Memory B cell (primary cell): ENCODE measurements at regions not wholly inside any gene's neighbourhood (a gene's known extent, or its start where the extent isn't known, plus 50 kb on each side); places are given as distances from the start of the nearest gene placed in this dataset.
"Not testable (repeated sequence)": the region's sequence is repeated elsewhere in the genome, so short reads cannot be mapped to it uniquely, and the experiment has no call there.

ENCODE experiments used
- ATAC-seq: fragments of 150-1000 bp; cut with Tn5 transposase; 2 replicates; pipeline ENCODE4 v1.10.0; 2021; ENCODE audit warnings: low read depth, mild to moderate bottlenecking, moderate library complexity
- DNase-seq, 2 donors: peaks; one replicate each; pipeline ENCODE4 v3.0.0; 2022; ENCODE audit warnings: low spot score in 2 of 2
- H3K27ac Mint-ChIP-seq: one replicate; pipeline ENCODE4 v1.8.0; 2022; ENCODE audit warnings: mild to moderate bottlenecking, moderate library complexity, mixed read lengths
- H3K27me3 Mint-ChIP-seq: one replicate; pipeline ENCODE4 v1.8.0; 2022; ENCODE audit warnings: mixed read lengths
- H3K36me3 Mint-ChIP-seq: one replicate; pipeline ENCODE4 v1.8.0; 2022; ENCODE audit warnings: mild to moderate bottlenecking, mixed read lengths
- H3K4me1 Mint-ChIP-seq: one replicate; pipeline ENCODE4 v1.8.0; 2022; ENCODE audit warnings: mixed read lengths
- H3K4me3 Mint-ChIP-seq: one replicate; pipeline ENCODE4 v1.8.0; 2022; ENCODE audit warnings: mild to moderate bottlenecking, moderate library complexity, mixed read lengths
- H3K9me3 Mint-ChIP-seq: one replicate; pipeline ENCODE4 v1.8.0; 2022; ENCODE audit warnings: mixed read lengths

DNA sequence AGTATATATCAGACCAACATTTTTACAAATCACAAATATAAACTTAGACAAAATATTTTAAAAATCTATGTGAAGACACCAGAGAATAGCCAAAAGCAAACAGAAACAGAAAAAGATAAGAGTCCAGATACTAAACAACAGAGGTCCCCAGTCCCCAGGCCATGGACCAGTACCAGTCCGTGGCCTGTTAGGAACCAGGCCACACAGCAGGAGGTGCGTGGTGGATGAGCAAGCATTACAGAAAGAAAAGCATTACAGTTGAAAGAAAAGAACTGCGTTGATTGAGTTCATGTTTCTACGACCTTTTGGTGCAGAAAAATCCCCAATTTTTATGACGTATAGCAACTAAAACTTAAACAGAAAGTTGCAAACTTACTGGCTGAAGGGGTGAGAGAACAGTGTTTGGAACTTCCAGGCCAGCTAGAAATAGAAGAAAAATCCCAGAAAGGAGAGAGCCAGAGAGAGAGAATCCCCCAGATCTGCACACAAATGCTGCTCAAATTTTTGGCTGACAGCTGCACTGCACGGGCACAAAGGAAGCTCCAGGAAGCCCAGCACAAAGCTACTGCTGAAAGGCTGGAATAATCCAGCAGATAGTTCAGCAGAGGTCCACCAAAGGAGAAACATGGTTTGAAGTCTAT, 159.6 kb upstream of the C14orf180 start:
- H3K27ac Mint-ChIP-seq: no peak overlapping the region
- no peaks in the 10 kb centered on the region for H3K9me3 Mint-ChIP-seq
- H3K4me1 Mint-ChIP-seq: peaks cover 6% of the 10 kb centered on the region
- H3K4me3 Mint-ChIP-seq: no peak overlapping the region
- ATAC-seq (peak; percentile 29), DNase-seq (no peak)
- peaks cover 2% of the 10 kb centered on the region for H3K36me3 Mint-ChIP-seq
- H3K27me3 Mint-ChIP-seq: peaks cover 7% of the 10 kb centered on the region

DNA sequence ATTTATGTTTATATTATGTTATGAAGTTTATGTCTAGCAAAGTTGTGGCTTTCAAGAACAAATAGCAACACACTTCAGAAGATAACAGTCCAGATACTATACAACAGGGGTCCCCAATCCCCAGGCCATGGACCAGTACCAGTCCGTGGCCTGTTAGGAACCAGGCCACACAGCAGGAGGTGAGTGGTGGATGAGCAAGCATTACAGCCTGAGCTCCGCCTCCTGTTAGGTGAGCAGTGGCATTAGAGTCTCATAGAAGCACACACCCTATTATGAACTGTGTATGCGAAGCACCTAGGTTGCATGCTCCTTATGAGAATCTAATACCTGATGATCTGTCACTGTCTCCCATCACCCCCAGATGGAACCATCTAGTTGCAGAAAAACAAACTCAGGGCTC, 159.0 kb upstream of the C14orf180 start:
- not testable (repeated sequence) for DNase-seq, H3K27me3 Mint-ChIP-seq, H3K4me1 Mint-ChIP-seq, H3K4me3 Mint-ChIP-seq, ATAC-seq, H3K9me3 Mint-ChIP-seq, H3K36me3 Mint-ChIP-seq, H3K27ac Mint-ChIP-seq

DNA sequence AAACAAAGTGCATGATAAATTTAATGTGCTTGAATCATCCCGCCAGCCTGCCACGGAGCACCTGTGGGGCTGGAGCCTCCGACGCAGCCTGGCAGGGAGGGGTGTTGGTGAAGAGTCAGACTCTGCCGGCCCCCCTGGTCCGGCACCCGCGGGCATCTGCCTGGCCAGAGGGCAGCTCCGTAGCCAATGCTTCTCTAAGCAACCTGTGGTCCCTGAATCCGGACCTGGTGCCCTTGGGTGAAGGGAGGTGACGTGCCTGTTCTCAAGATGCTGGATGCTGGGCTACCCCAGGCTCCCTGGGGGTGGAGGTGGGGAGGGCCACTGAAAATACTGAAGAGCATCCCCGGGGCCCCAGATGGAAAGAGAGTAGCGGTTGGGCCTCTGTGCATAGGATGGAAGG, 158.6 kb upstream of the C14orf180 start:
- Mint-ChIP-seq H3K27me3 (peaks cover 10% of the 10 kb centered on the region), H3K4me3 (no peak overlapping the region), H3K4me1 (peaks cover 6% of the 10 kb centered on the region), H3K27ac (no peak overlapping the region), H3K9me3 (no peaks in the 10 kb centered on the region), H3K36me3 (peaks cover 2% of the 10 kb centered on the region)
- ATAC-seq: no peak
- no peak for DNase-seq

DNA sequence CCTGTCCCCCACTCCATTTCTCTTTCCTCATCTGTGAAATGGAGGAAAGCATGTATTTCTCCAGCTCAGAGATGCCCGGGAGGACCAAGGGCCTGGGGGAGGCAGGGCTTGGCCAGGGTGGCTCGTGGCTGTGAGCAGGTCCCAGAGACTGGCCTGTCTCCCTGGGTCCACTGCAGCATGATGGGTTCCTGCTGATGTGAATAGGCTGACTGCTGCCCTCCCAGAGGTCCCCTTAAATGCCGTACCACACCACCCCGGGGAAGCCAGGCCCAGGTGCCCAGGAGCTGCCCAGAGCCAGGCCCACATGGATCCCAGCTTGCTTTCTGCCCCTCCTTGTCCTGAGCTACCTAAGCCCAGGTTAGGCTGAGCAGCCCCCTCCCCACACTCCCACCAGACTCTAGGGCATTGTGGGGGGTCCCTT, 158.2 kb upstream of the C14orf180 start:
- H3K27me3 Mint-ChIP-seq: peaks cover 10% of the 10 kb centered on the region
- ATAC-seq (no peak), DNase-seq (no peak)
- H3K36me3 Mint-ChIP-seq: peaks cover 2% of the 10 kb centered on the region
- H3K4me1 Mint-ChIP-seq: peaks cover 6% of the 10 kb centered on the region
- H3K9me3 Mint-ChIP-seq: no peaks in the 10 kb centered on the region
- H3K27ac Mint-ChIP-seq: no peak overlapping the region
- H3K4me3 Mint-ChIP-seq: no peak overlapping the region

DNA sequence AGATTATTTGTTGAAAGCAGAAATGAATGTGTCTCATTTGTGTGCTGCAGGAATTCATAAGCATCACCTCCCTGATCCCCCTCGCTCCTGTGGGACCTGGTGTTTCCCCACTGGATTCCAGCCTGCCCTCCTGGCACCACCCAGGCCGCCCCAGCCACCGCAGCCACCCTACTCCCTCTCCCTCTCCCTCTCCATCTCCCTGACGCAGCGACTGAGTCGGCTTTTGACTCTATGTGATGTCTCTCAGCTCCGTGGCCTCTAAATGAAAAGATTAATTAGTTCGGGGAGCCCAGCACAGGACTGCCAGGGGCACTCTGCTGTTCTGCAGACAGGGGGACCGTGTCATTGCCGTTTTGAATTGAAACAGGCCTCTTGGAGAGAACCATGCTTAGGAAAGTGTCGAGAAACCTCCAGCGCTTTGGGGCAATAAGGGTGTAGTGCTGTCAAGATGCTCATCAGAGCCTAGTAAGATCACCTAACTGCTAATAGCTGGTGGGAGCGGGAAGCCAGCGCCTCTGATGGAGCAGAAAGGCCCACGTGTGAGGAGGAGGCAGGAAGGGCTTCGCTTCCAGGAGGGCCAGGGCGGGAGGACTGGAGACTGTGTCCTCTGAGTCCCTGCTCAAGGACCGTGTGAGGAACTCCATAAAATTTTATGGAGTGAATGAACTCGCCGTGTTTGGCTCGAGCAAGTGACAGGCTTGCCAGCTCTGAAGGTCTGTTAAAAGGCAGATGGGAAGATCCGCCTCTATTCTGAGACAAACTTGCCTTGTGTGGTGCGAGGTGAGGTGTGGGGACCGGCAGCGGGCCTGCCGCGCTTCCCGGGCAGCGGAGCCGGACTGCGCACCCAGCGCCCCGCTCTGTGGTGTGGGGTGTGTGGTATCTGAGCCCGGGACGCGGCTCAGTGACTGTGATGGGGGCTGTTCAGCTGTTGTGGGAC, 157.4 kb upstream of the C14orf180 start:
- H3K27me3 Mint-ChIP-seq: peaks cover 5% of the 10 kb centered on the region
- no peak overlapping the region for H3K27ac Mint-ChIP-seq
- ATAC-seq (no peak), DNase-seq (no peak)
- H3K9me3 Mint-ChIP-seq: no peaks in the 10 kb centered on the region
- peaks cover 4% of the 10 kb centered on the region for H3K4me1 Mint-ChIP-seq
- H3K4me3 Mint-ChIP-seq: no peak overlapping the region
- H3K36me3 Mint-ChIP-seq: no peaks in the 10 kb centered on the region

DNA sequence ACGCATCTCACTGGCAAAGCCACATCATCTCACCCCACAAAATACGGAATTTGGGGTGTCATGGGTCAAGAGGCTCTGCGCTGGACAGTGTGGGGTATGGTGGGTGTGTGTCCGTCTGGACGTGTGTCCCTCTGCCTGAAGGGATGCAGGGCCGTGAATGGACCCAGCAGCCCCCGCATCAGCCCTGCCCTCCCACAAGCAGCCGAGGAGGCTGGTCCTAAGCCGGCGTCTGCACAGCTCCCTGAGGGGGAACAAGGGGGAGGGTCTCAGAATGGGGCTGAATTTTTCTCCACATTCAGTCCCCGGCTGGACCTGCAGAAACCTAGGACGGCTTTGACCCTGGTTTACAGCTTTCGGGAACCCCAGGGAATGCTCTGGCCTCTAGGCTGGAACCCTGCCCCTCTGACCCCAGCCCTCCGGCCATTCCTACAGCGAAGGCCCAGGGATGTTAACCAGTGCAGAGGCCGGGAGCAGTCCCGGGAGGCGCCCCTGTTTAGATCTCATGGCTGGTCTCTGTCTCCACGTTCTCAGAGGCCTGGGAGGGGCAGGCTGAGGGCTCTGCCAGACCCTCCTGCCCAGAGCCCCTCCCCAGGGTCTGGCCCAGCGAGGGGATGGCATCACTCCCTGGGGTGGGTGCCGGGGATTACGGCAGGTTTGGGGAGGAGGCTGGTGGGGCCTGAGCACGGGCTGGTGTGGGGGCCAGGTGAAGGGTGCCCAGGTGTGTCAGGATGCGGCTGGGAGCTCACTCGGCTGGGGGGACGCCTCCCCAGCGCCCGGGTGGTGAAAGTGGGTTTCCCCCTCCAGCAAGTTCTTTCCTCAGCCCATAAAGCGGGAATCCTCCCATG, 156.5 kb upstream of the C14orf180 start:
- DNase-seq (no peak), ATAC-seq (no peak)
- Mint-ChIP-seq H3K4me1 (peaks cover 4% of the 10 kb centered on the region), H3K4me3 (no peak overlapping the region), H3K27ac (no peak overlapping the region), H3K27me3 (peaks cover 7% of the 10 kb centered on the region), H3K36me3 (no peaks in the 10 kb centered on the region), H3K9me3 (no peaks in the 10 kb centered on the region)

DNA sequence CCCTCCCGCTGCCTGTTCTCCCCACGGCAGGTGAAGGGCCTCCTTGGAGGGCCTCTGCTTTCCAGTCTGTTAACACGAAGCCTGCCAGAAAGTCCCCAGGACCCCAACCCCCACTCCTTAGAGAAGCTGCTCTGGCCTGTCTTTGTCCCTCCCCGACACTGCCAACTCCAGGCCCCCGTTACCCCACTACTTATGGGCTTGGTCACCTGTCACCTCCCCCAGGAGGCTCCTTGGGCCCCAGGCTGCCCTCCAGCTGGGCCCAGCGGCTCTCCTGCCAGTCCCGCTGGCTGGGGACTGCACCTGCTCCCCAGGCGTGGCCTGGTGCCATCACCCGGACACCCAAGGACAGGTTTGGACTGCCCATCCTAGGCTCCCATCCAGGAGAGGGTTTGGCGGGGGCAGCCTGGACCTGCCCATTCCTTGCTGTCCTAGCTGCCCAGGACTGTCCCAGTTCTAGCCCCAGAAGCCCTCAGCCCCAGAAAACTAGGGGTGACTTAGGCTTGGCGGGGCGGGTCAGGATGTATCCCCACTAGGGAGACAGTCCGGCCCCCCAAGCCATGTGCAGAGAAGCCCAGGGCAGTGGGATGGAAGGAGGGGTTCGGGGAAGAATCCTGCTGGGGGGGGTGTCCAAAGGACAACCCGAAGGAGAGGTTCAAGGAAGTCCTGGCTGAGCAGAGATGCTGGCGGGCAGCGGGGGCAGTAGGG, 155.7 kb upstream of the C14orf180 start:
- Mint-ChIP-seq H3K4me3 (no peak overlapping the region), H3K27ac (no peak overlapping the region), H3K9me3 (no peaks in the 10 kb centered on the region), H3K4me1 (peaks cover 4% of the 10 kb centered on the region), H3K36me3 (no peaks in the 10 kb centered on the region), H3K27me3 (peaks cover 10% of the 10 kb centered on the region)
- ATAC-seq (no peak), DNase-seq (no peak)

DNA sequence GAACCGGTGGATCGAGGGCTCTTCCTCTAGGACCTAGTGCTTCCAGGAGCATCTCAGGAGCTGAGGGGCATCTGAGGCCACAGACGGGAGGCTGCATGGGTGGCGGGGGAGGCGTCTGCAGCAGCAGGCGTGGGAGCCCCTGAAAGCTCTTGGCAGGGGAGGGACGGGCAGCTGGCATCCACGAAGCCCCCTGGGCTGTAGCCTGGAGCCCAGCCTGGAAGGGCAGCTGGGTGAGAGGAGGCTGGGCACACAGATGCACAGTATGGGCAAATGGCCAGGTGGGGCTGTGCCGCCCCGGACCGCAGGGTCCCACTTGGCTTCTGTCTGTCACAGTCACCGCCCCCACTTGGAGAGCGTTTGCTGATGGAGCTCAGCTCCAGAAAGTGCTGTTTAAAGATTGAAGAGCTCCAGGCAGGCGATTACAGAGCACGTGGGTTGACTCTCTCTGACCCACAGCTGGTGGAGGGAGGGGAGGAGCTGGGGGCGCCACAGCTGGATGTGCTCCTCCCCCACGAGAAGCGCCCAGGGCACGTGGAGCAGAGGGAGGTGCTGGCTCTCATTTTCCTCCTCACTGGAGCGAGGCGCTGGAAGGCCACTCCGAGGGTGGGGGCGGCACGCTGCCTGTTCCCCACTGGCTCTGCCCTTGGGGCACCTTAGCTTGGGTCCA, 155.0 kb upstream of the C14orf180 start:
- Mint-ChIP-seq H3K9me3 (no peaks in the 10 kb centered on the region), H3K36me3 (no peaks in the 10 kb centered on the region), H3K4me3 (no peak overlapping the region), H3K27ac (no peak overlapping the region), H3K27me3 (peaks cover 10% of the 10 kb centered on the region), H3K4me1 (peaks cover 4% of the 10 kb centered on the region)
- ATAC-seq (no peak), DNase-seq (no peak)

DNA sequence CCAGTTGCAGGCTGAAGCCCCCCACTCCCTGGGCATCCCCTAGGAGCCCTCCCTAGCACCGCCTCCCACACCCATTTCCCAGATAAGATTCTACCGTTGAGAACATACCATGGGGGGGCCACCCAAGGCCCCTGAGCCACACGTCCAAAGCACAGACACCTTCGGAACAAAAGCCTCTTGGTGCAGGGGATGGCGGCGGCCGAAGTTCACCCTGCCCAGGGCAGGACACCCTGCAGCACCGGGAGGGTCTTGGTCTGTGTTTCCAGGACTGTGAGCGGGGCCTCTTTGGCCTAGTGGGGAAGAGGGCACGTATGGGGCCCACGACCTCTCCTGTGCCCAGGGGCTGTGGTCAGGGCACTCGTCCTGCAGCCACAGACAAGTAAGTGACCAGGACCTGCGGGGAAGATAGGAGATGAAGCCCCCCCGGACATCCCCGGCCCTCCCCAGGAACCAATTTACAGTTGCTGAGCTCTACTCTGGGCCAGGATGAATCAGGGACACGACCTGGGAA, 154.3 kb upstream of the C14orf180 start:
- DNase-seq (no peak), ATAC-seq (no peak)
- no peak overlapping the region for H3K27ac Mint-ChIP-seq
- H3K9me3 Mint-ChIP-seq: no peaks in the 10 kb centered on the region
- H3K4me1 Mint-ChIP-seq: peaks cover 1% of the 10 kb centered on the region
- no peak overlapping the region for H3K4me3 Mint-ChIP-seq
- peaks cover 12% of the 10 kb centered on the region for H3K27me3 Mint-ChIP-seq
- H3K36me3 Mint-ChIP-seq: no peaks in the 10 kb centered on the region

DNA sequence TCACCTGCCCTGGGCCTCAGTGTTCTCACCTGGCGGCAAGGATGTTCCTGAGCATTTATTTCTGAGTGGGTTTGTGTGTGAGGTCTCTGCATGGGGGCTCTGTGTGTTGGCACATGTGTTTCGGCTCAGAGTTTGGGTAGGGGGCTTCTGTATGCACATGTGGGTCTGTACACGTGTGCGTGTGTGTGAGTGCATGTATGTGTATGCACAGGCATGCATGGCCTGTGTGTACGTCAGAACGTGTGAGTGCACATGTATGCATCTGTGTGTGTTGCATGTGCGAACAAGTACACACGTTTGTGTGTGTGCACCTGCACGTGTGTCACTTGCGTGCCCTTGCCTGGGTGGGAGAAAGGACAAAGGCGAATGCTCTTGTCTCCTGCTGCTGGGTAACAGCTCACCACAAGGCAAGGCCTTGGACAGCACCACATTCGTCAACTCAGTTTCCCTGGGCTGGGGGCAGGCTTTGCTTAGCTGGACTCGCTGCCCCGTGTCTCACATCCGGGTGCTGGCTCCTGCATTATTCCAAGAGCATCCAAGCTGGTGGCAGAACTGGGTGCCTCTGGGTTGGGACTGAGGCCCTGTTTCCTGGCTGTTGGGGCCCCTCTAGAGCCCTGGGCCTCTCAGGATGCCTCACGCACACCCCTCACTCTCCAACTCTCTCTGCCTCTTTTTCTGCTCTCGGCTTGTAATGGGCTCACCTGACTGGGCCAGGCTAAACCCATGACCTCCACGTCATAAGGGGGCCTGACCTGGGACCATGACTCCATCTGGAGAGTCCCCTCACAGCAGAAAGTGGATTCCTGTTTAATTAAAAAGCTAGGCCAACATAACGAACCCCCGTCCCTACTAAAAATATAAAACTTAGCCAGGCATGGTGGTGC, 153.6 kb upstream of the C14orf180 start:
- ATAC-seq: no peak
- H3K36me3 Mint-ChIP-seq: no peaks in the 10 kb centered on the region
- H3K4me1 Mint-ChIP-seq: peaks cover 2% of the 10 kb centered on the region
- DNase-seq: no peak
- H3K4me3 Mint-ChIP-seq: no peak overlapping the region
- no peaks in the 10 kb centered on the region for H3K9me3 Mint-ChIP-seq
- no peak overlapping the region for H3K27ac Mint-ChIP-seq
- peaks cover 19% of the 10 kb centered on the region for H3K27me3 Mint-ChIP-seq

DNA sequence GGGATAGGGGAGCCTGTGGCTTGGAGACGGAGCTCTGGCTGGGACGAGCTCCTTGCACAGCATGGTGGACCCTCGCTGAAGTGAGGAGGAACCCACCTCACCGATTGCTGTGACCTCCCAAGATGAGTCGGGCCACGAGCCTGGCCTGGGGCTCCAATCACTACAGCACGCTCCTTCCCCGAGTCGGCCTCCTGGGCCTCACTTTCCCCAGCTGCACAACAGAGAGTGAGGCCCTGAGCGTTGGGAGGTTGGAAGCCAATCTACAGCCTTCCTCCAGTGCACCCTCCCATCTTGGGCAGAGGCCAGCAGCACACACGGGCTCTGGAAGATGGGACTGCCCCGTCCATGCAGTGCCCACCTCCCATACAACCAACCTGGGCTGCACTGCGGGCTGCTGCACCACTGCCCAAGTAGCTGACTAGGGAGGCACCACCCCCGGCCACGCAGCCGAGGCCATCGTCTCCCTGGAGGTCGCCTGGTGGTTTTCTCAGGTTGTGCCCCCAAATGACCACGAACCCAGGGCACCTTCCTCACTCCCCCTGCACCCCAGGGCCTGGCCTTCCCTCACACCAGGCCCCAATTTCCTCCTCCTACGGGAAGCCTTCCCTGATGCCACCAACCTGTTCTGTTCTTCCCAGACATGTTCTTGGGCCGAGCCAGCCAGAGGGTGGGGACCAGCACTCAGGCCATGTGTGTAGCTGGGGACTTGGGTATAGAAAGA, 152.3 kb upstream of the C14orf180 start:
- peaks cover 2% of the 10 kb centered on the region for H3K4me1 Mint-ChIP-seq
- no peak overlapping the region for H3K4me3 Mint-ChIP-seq
- H3K27ac Mint-ChIP-seq: no peak overlapping the region
- H3K36me3 Mint-ChIP-seq: no peaks in the 10 kb centered on the region
- H3K9me3 Mint-ChIP-seq: no peaks in the 10 kb centered on the region
- ATAC-seq (no peak), DNase-seq (no peak)
- peaks cover 22% of the 10 kb centered on the region for H3K27me3 Mint-ChIP-seq

DNA sequence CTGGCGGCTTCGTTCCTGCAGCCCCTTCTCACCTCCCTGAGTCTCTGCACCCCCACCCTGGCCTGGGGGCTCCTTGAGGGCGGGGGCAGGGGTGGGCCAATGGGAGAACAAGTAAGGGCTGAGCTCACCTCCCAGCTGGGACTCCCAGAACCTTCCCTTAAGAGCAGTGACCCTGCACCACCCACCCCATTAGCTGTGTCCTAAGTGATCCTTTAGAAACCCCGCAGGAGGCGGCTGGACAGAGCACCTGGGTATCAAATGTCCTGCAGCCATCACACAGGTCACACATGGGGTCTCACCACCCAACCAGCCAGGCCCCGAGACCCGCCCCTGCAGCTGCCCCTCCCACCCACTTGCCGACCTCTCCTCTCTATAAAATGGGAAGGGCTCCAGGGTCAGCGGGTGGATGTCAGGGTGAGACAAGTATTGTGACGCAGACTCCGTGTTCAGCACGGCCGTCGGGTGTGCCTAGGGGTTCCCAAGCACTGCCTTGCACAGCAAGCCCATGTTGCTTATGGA, 151.2 kb upstream of the C14orf180 start:
- DNase-seq: no peak
- H3K4me1 Mint-ChIP-seq: peaks cover 2% of the 10 kb centered on the region
- ATAC-seq: no peak

More for the DNA sequence above, 151.2 kb upstream of the C14orf180 start:
- Mint-ChIP-seq H3K9me3 (no peaks in the 10 kb centered on the region), H3K4me3 (no peak overlapping the region), H3K27me3 (peaks cover 22% of the 10 kb centered on the region), H3K36me3 (no peaks in the 10 kb centered on the region), H3K27ac (no peak overlapping the region)
